GM20000 (cell line): ENCODE measurements at regions not wholly inside any gene's neighbourhood (a gene's known extent, or its start where the extent isn't known, plus 50 kb on each side); places are given as distances from the start of the nearest gene placed in this dataset.

Source experiments
- DNase-seq: peaks from one replicate; pipeline ENCODE4 v3.0.0; 2012; ENCODE audit warnings: low spot score
- TF ChIP-seq, protein P1 (sequence below): IDR thresholded peaks from 2 replicates; pipeline ENCODE4 v1.5.1; 2012; ENCODE audit warnings: mild to moderate bottlenecking, control low read depth; ENCODE audit errors: extremely low read depth, missing control alignments

- TF ChIP-seq, protein P1, sequence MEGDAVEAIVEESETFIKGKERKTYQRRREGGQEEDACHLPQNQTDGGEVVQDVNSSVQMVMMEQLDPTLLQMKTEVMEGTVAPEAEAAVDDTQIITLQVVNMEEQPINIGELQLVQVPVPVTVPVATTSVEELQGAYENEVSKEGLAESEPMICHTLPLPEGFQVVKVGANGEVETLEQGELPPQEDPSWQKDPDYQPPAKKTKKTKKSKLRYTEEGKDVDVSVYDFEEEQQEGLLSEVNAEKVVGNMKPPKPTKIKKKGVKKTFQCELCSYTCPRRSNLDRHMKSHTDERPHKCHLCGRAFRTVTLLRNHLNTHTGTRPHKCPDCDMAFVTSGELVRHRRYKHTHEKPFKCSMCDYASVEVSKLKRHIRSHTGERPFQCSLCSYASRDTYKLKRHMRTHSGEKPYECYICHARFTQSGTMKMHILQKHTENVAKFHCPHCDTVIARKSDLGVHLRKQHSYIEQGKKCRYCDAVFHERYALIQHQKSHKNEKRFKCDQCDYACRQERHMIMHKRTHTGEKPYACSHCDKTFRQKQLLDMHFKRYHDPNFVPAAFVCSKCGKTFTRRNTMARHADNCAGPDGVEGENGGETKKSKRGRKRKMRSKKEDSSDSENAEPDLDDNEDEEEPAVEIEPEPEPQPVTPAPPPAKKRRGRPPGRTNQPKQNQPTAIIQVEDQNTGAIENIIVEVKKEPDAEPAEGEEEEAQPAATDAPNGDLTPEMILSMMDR = no peak
Measured at GRCh38 chr13:84823528-84823927, 941.3 kb upstream of the SLITRK1 start.

DNA sequence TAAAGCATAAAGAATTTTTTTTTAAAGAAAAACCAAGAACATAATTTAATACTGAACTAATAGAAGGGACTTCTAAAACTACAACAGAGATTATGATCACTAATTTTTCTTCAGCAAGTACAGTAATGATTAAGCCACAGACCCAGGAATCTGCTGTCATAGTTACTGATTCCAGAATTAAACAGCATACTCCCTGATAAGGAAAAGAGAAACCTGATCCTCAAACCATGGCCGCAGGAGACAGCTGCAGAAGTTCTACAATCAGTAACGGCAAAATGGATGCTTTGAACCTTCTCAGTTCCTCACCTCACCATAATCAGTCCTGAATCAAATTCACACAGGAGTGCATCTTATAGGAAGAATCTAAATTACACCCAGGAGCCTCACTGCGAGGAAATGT, 939.0 kb upstream of the SLITRK1 start:
- TF ChIP-seq, protein P1 = no peak
- no peak for DNase-seq

More at GRCh38 chr13:84823528-84823927, 941.3 kb upstream of the SLITRK1 start:
- no peak for DNase-seq

- TF ChIP-seq, protein P1 = no peak
- no peak for DNase-seq
Measured at GRCh38 chr13:84816567-84817105, 934.4 kb upstream of the SLITRK1 start.

- DNase-seq = no peak
- TF ChIP-seq, protein P1 = no peak
Measured at GRCh38 chr13:84812789-84813188, 930.5 kb upstream of the SLITRK1 start.

DNA sequence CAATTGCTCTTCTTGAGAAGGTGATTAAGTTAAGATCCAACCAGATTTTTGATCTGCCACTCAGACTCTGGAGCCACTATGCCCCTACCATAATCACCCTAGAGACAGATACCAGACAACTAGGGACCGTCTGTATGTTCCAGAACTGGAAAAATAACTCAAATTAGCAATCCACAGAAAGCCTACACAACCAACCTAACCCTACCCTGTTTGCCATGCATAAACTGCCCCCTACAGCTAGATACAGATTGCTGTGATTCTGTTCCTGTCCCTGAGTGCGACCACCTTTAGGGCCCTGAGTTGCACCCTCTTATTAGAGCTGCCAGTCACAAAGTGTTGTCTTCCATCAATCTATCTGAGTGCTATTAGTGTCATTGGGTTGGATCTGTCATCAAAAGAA, 929.8 kb upstream of the SLITRK1 start:
- DNase-seq = no peak
- TF ChIP-seq, protein P1 = no peak

DNA sequence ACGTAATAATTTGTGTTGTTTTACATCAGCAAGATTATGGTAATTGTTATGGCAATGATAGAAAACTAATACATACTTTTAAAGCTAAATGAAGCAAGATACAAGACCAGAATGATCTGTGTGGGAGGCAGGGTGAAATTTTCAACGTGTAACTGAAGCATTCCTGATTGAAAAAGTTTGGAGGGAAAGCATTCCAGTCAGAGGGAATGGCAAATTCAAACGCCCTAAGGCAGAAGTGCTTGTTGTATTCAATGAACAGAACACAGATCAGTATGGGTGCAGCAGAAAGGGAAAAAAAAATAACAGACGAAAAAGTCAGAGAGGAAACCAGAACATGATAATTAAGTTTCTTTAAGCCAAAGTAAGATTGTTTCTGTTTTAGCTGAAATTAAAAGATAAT, 928.5 kb upstream of the SLITRK1 start:
- TF ChIP-seq, protein P1 = no peak
- DNase-seq = no peak

DNA sequence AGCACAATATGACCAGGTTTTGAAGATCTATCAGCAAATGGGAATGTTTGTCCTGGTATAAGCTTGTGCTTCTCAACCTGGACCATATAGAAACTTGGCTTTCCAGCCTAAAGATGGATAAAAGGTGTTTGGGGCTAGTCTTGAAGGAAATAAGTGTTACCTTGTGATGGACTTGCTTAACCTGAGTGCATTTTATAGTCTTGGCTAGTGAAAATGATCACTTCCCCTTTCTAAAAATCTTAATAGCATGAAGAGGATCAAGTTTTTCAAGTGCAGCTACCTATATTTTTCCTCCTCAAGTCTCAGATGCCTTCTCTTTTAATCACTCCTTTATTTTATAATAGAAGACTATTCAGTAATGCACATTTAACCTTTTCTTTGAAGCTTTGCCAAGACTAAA, 919.8 kb upstream of the SLITRK1 start:
- TF ChIP-seq, protein P1 = no peak
- no peak for DNase-seq
